Lung (tissue), 11 donors: ENCODE measurements at regions not wholly inside any gene's neighbourhood (a gene's known extent, or its start where the extent isn't known, plus 50 kb on each side); places are given as distances from the start of the nearest gene placed in this dataset.

Source experiments
- ATAC-seq: fragments of 200-7000 bp; cut with Tn5 transposase; one replicate; pipeline ENCODE4 v1.9.1; 2020; ENCODE audit warnings: moderate number of reproducible peaks; ENCODE audit not compliant: insufficient read depth, low FRiP score
- DNase-seq, 3 donors: peaks; one replicate each; pipeline ENCODE4 v3.0.0-alpha.2; 2013 to 2017
- H3K27ac ChIP-seq, 2 donors: one replicate each; pipeline ENCODE4 v1.5.1; 2013; ENCODE audit warnings: mild to moderate bottlenecking in 2 of 2, moderate library complexity in 2 of 2, control low read depth in 1 of 2, inconsistent platforms in 1 of 2, low read depth in 1 of 2, low read length in 1 of 2
- H3K27me3 ChIP-seq, 3 donors: one replicate each; pipeline ENCODE4 v1.5.1; 2013; ENCODE audit warnings: low read length in 2 of 3; ENCODE audit not compliant: control insufficient read depth in 3 of 3, insufficient read depth in 3 of 3
- H3K36me3 ChIP-seq, 4 donors: one replicate each; pipeline ENCODE4 v1.5.1; 2013; ENCODE audit warnings: low read length in 4 of 4, mild to moderate bottlenecking in 1 of 4, moderate library complexity in 1 of 4; ENCODE audit not compliant: control insufficient read depth in 4 of 4, insufficient read depth in 4 of 4
- H3K4me1 ChIP-seq, 5 donors: one replicate each; pipeline ENCODE4 v1.5.1; 2013; ENCODE audit warnings: low read length in 5 of 5, mild to moderate bottlenecking in 2 of 5, moderate library complexity in 1 of 5; ENCODE audit not compliant: control insufficient read depth in 5 of 5, insufficient read depth in 5 of 5
- H3K4me3 ChIP-seq: one replicate; pipeline ENCODE4 v1.5.1; 2013; ENCODE audit warnings: mild to moderate bottlenecking, control low read depth, moderate library complexity
- H3K9ac ChIP-seq, 2 donors: one replicate each; pipeline ENCODE4 v1.5.1; 2013; ENCODE audit warnings: low read length in 2 of 2, control low read depth in 1 of 2; ENCODE audit not compliant: insufficient read depth in 1 of 2
- H3K9me3 ChIP-seq, 4 donors: one replicate each; pipeline ENCODE4 v1.5.1; 2013; ENCODE audit warnings: low read length in 3 of 4, mild to moderate bottlenecking in 1 of 4, moderate library complexity in 1 of 4; ENCODE audit not compliant: control insufficient read depth in 4 of 4, insufficient read depth in 3 of 4
- WGBS, 2 donors: extraction: QIAGEN DNeasy Blood & Tissue Kit; methylation state at CpG; one replicate each; pipeline ENCODE4 v1.1.7; 2013; 5-methylcytosine and 5-hydroxymethylcytosine counted together
- TF ChIP-seq, protein P1 (sequence below): IDR thresholded peaks from 2 replicates; pipeline ENCODE4 v1.5.1; 2012; ENCODE audit warnings: mild to moderate bottlenecking; ENCODE audit errors: control extremely low read depth, extremely low read depth
- donor health status: control.
- donor health status: control.
- donor health status: Bipolar disorder and iron deficiency.
- donor health status: healthy.
- donor health status: DM: yes; HTN: yes; CAD: no.

DNA sequence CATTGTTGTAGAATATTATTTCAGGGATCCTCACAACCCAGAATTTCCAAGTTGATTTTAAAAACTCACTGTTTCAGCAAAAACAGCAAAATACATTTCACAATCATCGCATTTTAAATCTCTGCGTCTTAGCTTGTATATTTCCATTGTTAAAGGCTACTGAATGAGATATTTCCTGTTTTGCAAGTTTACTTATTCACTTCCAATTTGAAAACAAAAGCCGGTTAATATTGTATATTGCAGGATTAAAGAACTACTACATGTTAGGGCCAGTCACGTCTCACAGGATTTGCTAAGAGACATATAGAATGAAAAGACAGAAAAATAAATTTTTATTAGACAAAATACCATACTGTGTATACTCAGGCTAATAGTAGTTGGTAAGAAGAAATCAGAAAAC lies 395.9 kb upstream of the CDH9 start:
- DNase-seq = no peak
- no peak overlapping the region for H3K9ac ChIP-seq
- no peaks in the 10 kb centered on the region for H3K9me3 ChIP-seq
- H3K4me1 ChIP-seq = no peaks in the 10 kb centered on the region
- TF ChIP-seq, protein P1, sequence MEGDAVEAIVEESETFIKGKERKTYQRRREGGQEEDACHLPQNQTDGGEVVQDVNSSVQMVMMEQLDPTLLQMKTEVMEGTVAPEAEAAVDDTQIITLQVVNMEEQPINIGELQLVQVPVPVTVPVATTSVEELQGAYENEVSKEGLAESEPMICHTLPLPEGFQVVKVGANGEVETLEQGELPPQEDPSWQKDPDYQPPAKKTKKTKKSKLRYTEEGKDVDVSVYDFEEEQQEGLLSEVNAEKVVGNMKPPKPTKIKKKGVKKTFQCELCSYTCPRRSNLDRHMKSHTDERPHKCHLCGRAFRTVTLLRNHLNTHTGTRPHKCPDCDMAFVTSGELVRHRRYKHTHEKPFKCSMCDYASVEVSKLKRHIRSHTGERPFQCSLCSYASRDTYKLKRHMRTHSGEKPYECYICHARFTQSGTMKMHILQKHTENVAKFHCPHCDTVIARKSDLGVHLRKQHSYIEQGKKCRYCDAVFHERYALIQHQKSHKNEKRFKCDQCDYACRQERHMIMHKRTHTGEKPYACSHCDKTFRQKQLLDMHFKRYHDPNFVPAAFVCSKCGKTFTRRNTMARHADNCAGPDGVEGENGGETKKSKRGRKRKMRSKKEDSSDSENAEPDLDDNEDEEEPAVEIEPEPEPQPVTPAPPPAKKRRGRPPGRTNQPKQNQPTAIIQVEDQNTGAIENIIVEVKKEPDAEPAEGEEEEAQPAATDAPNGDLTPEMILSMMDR = no peak
- no peak overlapping the region for H3K27ac ChIP-seq
- WGBS, 2 donors = 71 to 75% methylated on average over 4 of the region's 4 CpGs
- H3K4me3 ChIP-seq = no peak overlapping the region
- H3K27me3 ChIP-seq = no peaks in the 10 kb centered on the region
- no peaks in the 10 kb centered on the region for H3K36me3 ChIP-seq
- no peak for ATAC-seq

GRCh38 chr5:27414099-27414498 lies 375.7 kb upstream of the CDH9 start:
- Histone ChIP-seq H3K36me3 (no peaks in the 10 kb centered on the region), H3K27ac (no peak overlapping the region), H3K9me3 (peaks cover 0 to 2% (median 0%) of the 10 kb centered on the region in 4 donors), H3K9ac (no peak overlapping the region), H3K4me3 (no peak overlapping the region), H3K4me1 (no peaks in the 10 kb centered on the region), H3K27me3 (no peaks in the 10 kb centered on the region)
- DNase-seq (no peak), ATAC-seq (no peak)
- 77 to 86% methylated on average over 1 of the region's 1 CpG for WGBS, 2 donors
- TF ChIP-seq, protein P1 = no peak

DNA sequence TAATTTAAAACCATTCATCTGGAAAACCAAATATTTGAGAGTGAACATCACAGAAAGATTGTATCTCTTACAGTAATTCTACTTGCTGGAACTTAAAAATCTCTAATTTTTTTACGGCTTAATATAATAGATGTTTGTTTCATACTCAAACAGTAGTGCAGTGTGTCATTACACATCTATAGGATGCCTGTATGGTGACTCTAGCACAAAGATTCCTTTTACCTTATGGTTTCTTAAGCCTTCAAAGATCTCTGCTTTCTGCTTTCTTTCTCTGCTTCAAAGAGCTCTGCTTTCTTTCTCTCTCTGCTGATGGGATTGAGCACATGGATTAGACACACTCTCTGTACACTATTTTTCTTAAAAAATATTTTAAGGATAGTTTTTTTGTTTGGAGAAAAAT lies 374.0 kb upstream of the CDH9 start:
- 48 to 91% methylated on average over 1 of the region's 1 CpG for WGBS, 2 donors
- no peak for ATAC-seq
- TF ChIP-seq, protein P1 = no peak

GRCh38 chr5:27406020-27406419 lies 367.6 kb upstream of the CDH9 start:
- DNase-seq (no peak), ATAC-seq (no peak)
- no peaks in the 10 kb centered on the region for H3K9me3 ChIP-seq
- no peaks in the 10 kb centered on the region for H3K27me3 ChIP-seq
- WGBS, 2 donors = 80 to 81% methylated on average over 1 of the region's 1 CpG
- H3K4me1 ChIP-seq = no peaks in the 10 kb centered on the region
- no peak overlapping the region for H3K27ac ChIP-seq
- H3K9ac ChIP-seq = no peak overlapping the region
- no peak overlapping the region for H3K4me3 ChIP-seq
- TF ChIP-seq, protein P1 = no peak
- no peaks in the 10 kb centered on the region for H3K36me3 ChIP-seq

More for the DNA sequence above, 374.0 kb upstream of the CDH9 start:
- H3K36me3 ChIP-seq = no peaks in the 10 kb centered on the region
- H3K9me3 ChIP-seq = peaks cover 0 to 2% (median 0%) of the 10 kb centered on the region in 4 donors
- no peaks in the 10 kb centered on the region for H3K4me1 ChIP-seq
- no peak overlapping the region for H3K27ac ChIP-seq
- H3K27me3 ChIP-seq = no peaks in the 10 kb centered on the region
- no peak overlapping the region for H3K9ac ChIP-seq
- H3K4me3 ChIP-seq = no peak overlapping the region
- DNase-seq = no peak
